Activated CD8-positive, alpha-beta T cell treated with anti-CD3 and anti-CD28 coated beads for 36 hours (primary cell): ENCODE measurements at regions not wholly inside any gene's neighbourhood (a gene's known extent, or its start where the extent isn't known, plus 50 kb on each side); places are given as distances from the start of the nearest gene placed in this dataset.

Experiments used
- ATAC-seq: fragments of 200-7000 bp; cut with Tn5 transposase; one replicate; pipeline ENCODE4 v1.10.0; 2021; ENCODE audit warnings: mild to moderate bottlenecking, moderate library complexity
- CTCF ChIA-PET: fragments of 350-600 bp; sonication (Branson Sonifier 250); formaldehyde crosslinking; loops from one replicate; lab custom pipeline; 2021; ENCODE audit warnings: antibody characterized with exemption; lab: Charles Lee
- POLR2A ChIA-PET: fragments of 350-600 bp; sonication (Branson Sonifier 250); formaldehyde crosslinking; loops from one replicate; lab custom pipeline; 2021; ENCODE audit warnings: antibody characterized with exemption; lab: Charles Lee
- DNase-seq: peaks from one replicate; pipeline ENCODE4 v3.0.0-alpha.2; 2020
- H3K27ac Mint-ChIP-seq: one replicate; pipeline ENCODE4 v1.8.0; 2021; ENCODE audit warnings: mild to moderate bottlenecking, mixed read lengths
- H3K27me3 Mint-ChIP-seq: one replicate; pipeline ENCODE4 v1.8.0; 2021; ENCODE audit warnings: mixed read lengths
- H3K36me3 Mint-ChIP-seq: one replicate; pipeline ENCODE4 v1.8.0; 2021; ENCODE audit warnings: low read depth, mixed read lengths
- H3K4me1 Mint-ChIP-seq: one replicate; pipeline ENCODE4 v1.8.0; 2021; ENCODE audit warnings: low read depth, mixed read lengths
- H3K4me3 Mint-ChIP-seq: one replicate; pipeline ENCODE4 v1.8.0; 2021; ENCODE audit warnings: mild to moderate bottlenecking, moderate library complexity, mixed read lengths
- H3K9me3 Mint-ChIP-seq: one replicate; pipeline ENCODE4 v1.8.0; 2021; ENCODE audit warnings: mixed read lengths
- CTCF ChIP-seq: fragments of 200-600 bp; IDR thresholded peaks from one replicate; pipeline ENCODE4 v1.8.0; 2022; ENCODE audit warnings: antibody characterized with exemption, mild to moderate bottlenecking
- intact Hi-C: fragments of 100-400 bp; cut with micrococcal nuclease; formaldehyde crosslinking; loops from one replicate; pipeline ENCODE4 v1.10.0; 2022

- TF ChIP-seq CTCF = no peak
Measured at GRCh38 chr1:58988752-58989151, 204.9 kb upstream of the JUN start.

GRCh38 chr1:58989845-58990244 lies 206.0 kb upstream of the JUN start:
- no peaks in the 10 kb centered on the region for H3K36me3 Mint-ChIP-seq
- intact Hi-C loops = no loop called here
- peaks cover 12% of the 10 kb centered on the region for H3K4me1 Mint-ChIP-seq
- ATAC-seq = no peak
- no peak overlapping the region for H3K4me3 Mint-ChIP-seq
- no peak overlapping the region for H3K27ac Mint-ChIP-seq
- no peak for TF ChIP-seq CTCF
- no peaks in the 10 kb centered on the region for H3K27me3 Mint-ChIP-seq
- no peak for DNase-seq
- POLR2A ChIA-PET = no interaction called here
- CTCF ChIA-PET = no interaction called here
- H3K9me3 Mint-ChIP-seq = no peaks in the 10 kb centered on the region

More at GRCh38 chr1:58988752-58989151, 204.9 kb upstream of the JUN start:
- DNase-seq (no peak), ATAC-seq (no peak)
- Mint-ChIP-seq H3K4me3 (no peak overlapping the region), H3K4me1 (peaks cover 12% of the 10 kb centered on the region), H3K27ac (no peak overlapping the region), H3K36me3 (no peaks in the 10 kb centered on the region), H3K9me3 (no peaks in the 10 kb centered on the region), H3K27me3 (no peaks in the 10 kb centered on the region)
- intact Hi-C loops = no loop called here
- ChIA-PET POLR2A (no interaction called here), CTCF (no interaction called here)

- ChIA-PET POLR2A (no interaction called here), CTCF (interaction anchor here (1.2 kb wide), 1 partner anchor 17 kb away, joined by 3 read pairs; no protein-coding TSS in a partner anchor)
- no peak overlapping the region for H3K27ac Mint-ChIP-seq
- no peaks in the 10 kb centered on the region for H3K9me3 Mint-ChIP-seq
- no peak for TF ChIP-seq CTCF
- H3K36me3 Mint-ChIP-seq = no peaks in the 10 kb centered on the region
- intact Hi-C loops = no loop called here
- peaks cover 14% of the 10 kb centered on the region for H3K4me1 Mint-ChIP-seq
- DNase-seq (no peak), ATAC-seq (no peak)
- H3K4me3 Mint-ChIP-seq = no peak overlapping the region
- no peaks in the 10 kb centered on the region for H3K27me3 Mint-ChIP-seq
Measured at GRCh38 chr1:58991305-58991704, 207.5 kb upstream of the JUN start.

- Mint-ChIP-seq H3K9me3 (no peaks in the 10 kb centered on the region), H3K36me3 (no peaks in the 10 kb centered on the region), H3K27ac (no peak overlapping the region), H3K4me3 (no peak overlapping the region), H3K4me1 (peaks cover 9% of the 10 kb centered on the region), H3K27me3 (no peaks in the 10 kb centered on the region)
- DNase-seq (no peak), ATAC-seq (no peak)
- POLR2A ChIA-PET = no interaction called here
- intact Hi-C loops = no loop called here
- TF ChIP-seq CTCF = no peak
- CTCF ChIA-PET = interaction anchor here (1.2 kb wide), 1 partner anchor 15 kb away, joined by 3 read pairs; no protein-coding TSS in a partner anchor
Measured at GRCh38 chr1:58992643-58993042, 208.8 kb upstream of the JUN start.

GRCh38 chr1:58993403-58993802 lies 209.6 kb upstream of the JUN start:
- no peaks in the 10 kb centered on the region for H3K36me3 Mint-ChIP-seq
- H3K27me3 Mint-ChIP-seq = no peaks in the 10 kb centered on the region
- TF ChIP-seq CTCF = no peak
- CTCF ChIA-PET = no interaction called here
- no peaks in the 10 kb centered on the region for H3K9me3 Mint-ChIP-seq
- DNase-seq (no peak), ATAC-seq (no peak)
- intact Hi-C loops = no loop called here
- peaks cover 6% of the 10 kb centered on the region for H3K4me1 Mint-ChIP-seq
- H3K4me3 Mint-ChIP-seq = no peak overlapping the region
- POLR2A ChIA-PET = no interaction called here
- no peak overlapping the region for H3K27ac Mint-ChIP-seq
